HepG2 (cell line): ENCODE measurements at regions not wholly inside any gene's neighbourhood (a gene's known extent, or its start where the extent isn't known, plus 50 kb on each side); places are given as distances from the start of the nearest gene placed in this dataset.

Source experiments
- ATAC-seq: fragments of 200-7000 bp; cut with Tn5 transposase; 3 replicates; pipeline ENCODE4 v1.9.1; 2020; ENCODE audit warnings: mild to moderate bottlenecking, moderate library complexity
- BruUV-seq: library from RNA; stranded (reverse); fragments of 400-500 nt; replicated peaks from 2 replicates; lab custom pipeline; 2021; lab: Mats Ljungman, UMichigan
- CTCF ChIA-PET: fragments of 300-600 bp; formaldehyde crosslinking; extraction: SDS; loops from one replicate; lab custom pipeline; 2021; ENCODE audit warnings: low total read pairs, inconsistent platforms, low intra/inter-chr PET ratio; lab: Yijun Ruan, JAX
- POLR2A ChIA-PET: fragments of 350-600 bp; sonication (Branson Sonifier 250); formaldehyde crosslinking; loops from one replicate; lab custom pipeline; 2020; ENCODE audit warnings: antibody characterized with exemption, inconsistent platforms; lab: Yijun Ruan, JAX
- DNase-seq: peaks from one replicate; pipeline ENCODE4 v3.0.0-alpha.2; 2015; ENCODE audit warnings: low spot score
- FAIRE-seq: peaks from 3 replicates; lab custom pipeline; 2011; peaks lifted over from hg19 to GRCh38; lab: Jason Lieb, UNC
- H2AFZ ChIP-seq: one replicate; pipeline ENCODE4 v1.6.1; 2011; ENCODE audit warnings: low read length, inconsistent platforms
- H3K27ac ChIP-seq: fragments of 300-600 bp; 3 replicates; pipeline ENCODE4 v1.8.0; 2011; ENCODE audit warnings: mixed run types, mild to moderate bottlenecking, mixed read lengths, low read length, inconsistent platforms; ENCODE audit not compliant: insufficient read depth; ENCODE audit errors: extremely low read length
- H3K27me3 ChIP-seq, 2 experiments: fragments of 200-600 bp in 1 of 2; 2 replicates in 1 of 2; 3 replicates in 1 of 2; pipeline versions ENCODE4 v1.6.0 to v1.8.0; 2011; ENCODE audit warnings: low read length in 2 of 2, mild to moderate bottlenecking in 2 of 2, moderate library complexity in 2 of 2, inconsistent platforms in 1 of 2; ENCODE audit not compliant: insufficient read depth in 2 of 2, control insufficient read depth in 1 of 2
- H3K36me3 ChIP-seq, 2 experiments: fragments of 200-600 bp in 1 of 2; replicated peaks in 1 of 2; 2 replicates in 1 of 2; 3 replicates in 1 of 2; pipeline versions ENCODE4 v1.5.1 to v1.8.0; 2011; ENCODE audit warnings: low read length in 2 of 2, inconsistent platforms in 1 of 2; ENCODE audit not compliant: insufficient read depth in 2 of 2, control insufficient read depth in 1 of 2
- H3K4me1 ChIP-seq: 2 replicates; pipeline ENCODE4 v1.5.1; 2012; ENCODE audit warnings: low read length, inconsistent platforms; ENCODE audit not compliant: insufficient read depth
- H3K4me2 ChIP-seq: 2 replicates; pipeline ENCODE4 v1.6.0; 2011; ENCODE audit warnings: low read depth, low read length, inconsistent platforms
- H3K4me3 ChIP-seq, 3 experiments: fragments of 200-600 bp in 1 of 3; sonication (generic), shearing (Covaris generic) in 1 of 3; replicated peaks in 1 of 3; 2 replicates each; pipeline ENCODE4 v1.5.1; 2011 to 2016; ENCODE audit warnings: low read length in 3 of 3, inconsistent platforms in 2 of 3, low read depth in 2 of 3, mild to moderate bottlenecking in 2 of 3, control low read depth in 1 of 3, mixed read lengths in 1 of 3; ENCODE audit not compliant: insufficient read depth in 1 of 3
- H3K79me2 ChIP-seq: one replicate; pipeline ENCODE4 v1.6.1; 2011; ENCODE audit warnings: low read length, inconsistent platforms; ENCODE audit not compliant: insufficient read depth
- H3K9ac ChIP-seq: 2 replicates; pipeline ENCODE4 v1.6.0; 2011; ENCODE audit warnings: mild to moderate bottlenecking, low read depth, low read length, inconsistent platforms; ENCODE audit not compliant: insufficient read depth
- H3K9me3 ChIP-seq: 2 replicates; pipeline ENCODE4 v1.5.1; 2012; ENCODE audit warnings: mild to moderate bottlenecking, low read length
- H4K20me1 ChIP-seq: 2 replicates; pipeline ENCODE4 v1.6.0; 2011; ENCODE audit warnings: inconsistent platforms, mild to moderate bottlenecking, low read length, moderate library complexity; ENCODE audit not compliant: insufficient read depth
- BCLAF1 ChIP-seq: fragments of 450-650 bp; IDR thresholded peaks from 2 replicates; pipeline ENCODE4 v1.6.1; 2017; ENCODE audit warnings: mild to moderate bottlenecking
- BHLHE40 ChIP-seq: IDR thresholded peaks from 2 replicates; pipeline ENCODE4 v1.6.1; 2011; ENCODE audit warnings: low read length, improper control_type of control experiment
- CEBPB ChIP-seq: IDR thresholded peaks from 2 replicates; pipeline ENCODE4 v1.6.1; 2011; ENCODE audit warnings: low read depth, low read length, improper control_type of control experiment, borderline replicate concordance
- CEBPG ChIP-seq: IDR thresholded peaks from 2 replicates; pipeline ENCODE4 v1.6.1; 2016
- FOSL2 ChIP-seq: sonication (generic); formaldehyde crosslinking; IDR thresholded peaks from 2 replicates; pipeline ENCODE4 v1.4.0; 2020; ENCODE audit warnings: missing genetic modification reagents
- FOXK2 ChIP-seq: fragments of 450-650 bp; IDR thresholded peaks from 2 replicates; pipeline ENCODE4 v1.6.1; 2016
- HMGA1 ChIP-seq: sonication (generic); formaldehyde crosslinking; conservative IDR thresholded peaks from 2 replicates; pipeline ENCODE4 v1.4.0; 2020; ENCODE audit warnings: missing genetic modification reagents
- KLF6 ChIP-seq: IDR thresholded peaks from 2 replicates; pipeline ENCODE4 v1.8.0; 2016; ENCODE audit warnings: missing biosample characterization, missing genetic modification reagents
- MED8 ChIP-seq: sonication (generic); formaldehyde crosslinking; IDR thresholded peaks from 2 replicates; pipeline ENCODE4 v1.8.1; 2023; ENCODE audit warnings: mild to moderate bottlenecking, missing genetic modification reagents; ENCODE audit not compliant: insufficient replicate concordance
- MYNN ChIP-seq: sonication (generic); formaldehyde crosslinking; IDR thresholded peaks from 2 replicates; pipeline ENCODE4 v1.4.0; 2020; ENCODE audit warnings: mild to moderate bottlenecking, low read depth, missing genetic modification reagents
- PAX8 ChIP-seq: sonication (generic); formaldehyde crosslinking; IDR thresholded peaks from 2 replicates; pipeline ENCODE4 v1.8.0; 2022; ENCODE audit warnings: mild to moderate bottlenecking, missing genetic modification reagents, borderline replicate concordance
- RAD51 ChIP-seq: fragments of 450-650 bp; IDR thresholded peaks from 2 replicates; pipeline ENCODE4 v1.6.1; 2016; ENCODE audit warnings: borderline replicate concordance
- SIN3A ChIP-seq: IDR thresholded peaks from 2 replicates; pipeline ENCODE4 v1.6.1; 2011; ENCODE audit warnings: low read depth, mild to moderate bottlenecking, control low read depth, low read length, borderline replicate concordance
- SKIL ChIP-seq: sonication (generic); formaldehyde crosslinking; IDR thresholded peaks from 2 replicates; pipeline ENCODE4 v1.8.0; 2022; ENCODE audit warnings: missing genetic modification reagents, mild to moderate bottlenecking, moderate library complexity, borderline replicate concordance
- TOE1 ChIP-seq: sonication (generic); formaldehyde crosslinking; IDR thresholded peaks from 2 replicates; pipeline ENCODE4 v1.4.0; 2020; ENCODE audit warnings: mild to moderate bottlenecking, missing genetic modification reagents
- ZNF331 ChIP-seq: sonication (generic); formaldehyde crosslinking; IDR thresholded peaks from 2 replicates; pipeline ENCODE4 v1.4.0; 2020; ENCODE audit warnings: missing genetic modification reagents
- ZNF414 ChIP-seq: sonication (generic); formaldehyde crosslinking; IDR thresholded peaks from 2 replicates; pipeline ENCODE4 v1.5.0; 2020; ENCODE audit warnings: missing genetic modification reagents
- ZNF644 ChIP-seq: IDR thresholded peaks from 2 replicates; pipeline ENCODE4 v1.6.1; 2016; ENCODE audit warnings: low read depth
- WGBS: methylation state at CpG from one replicate; pipeline ENCODE4 v1.1.6; 2017; ENCODE audit warnings: low lambda C conversion rate; 5-methylcytosine and 5-hydroxymethylcytosine counted together
- in situ Hi-C: cut with HindIII; loops from 2 replicates; pipeline ENCODE4 v1.10.0; 2017; ENCODE audit warnings: low pct_unique_long_range_greater_than_20kb; ENCODE audit not compliant: extremely low pct_ligation_motif_present
- intact Hi-C: fragments of 100-400 bp; cut with micrococcal nuclease; formaldehyde crosslinking; loops from one replicate; pipeline ENCODE4 v1.10.0; 2022; ENCODE audit not compliant: unreplicated experiment

DNA sequence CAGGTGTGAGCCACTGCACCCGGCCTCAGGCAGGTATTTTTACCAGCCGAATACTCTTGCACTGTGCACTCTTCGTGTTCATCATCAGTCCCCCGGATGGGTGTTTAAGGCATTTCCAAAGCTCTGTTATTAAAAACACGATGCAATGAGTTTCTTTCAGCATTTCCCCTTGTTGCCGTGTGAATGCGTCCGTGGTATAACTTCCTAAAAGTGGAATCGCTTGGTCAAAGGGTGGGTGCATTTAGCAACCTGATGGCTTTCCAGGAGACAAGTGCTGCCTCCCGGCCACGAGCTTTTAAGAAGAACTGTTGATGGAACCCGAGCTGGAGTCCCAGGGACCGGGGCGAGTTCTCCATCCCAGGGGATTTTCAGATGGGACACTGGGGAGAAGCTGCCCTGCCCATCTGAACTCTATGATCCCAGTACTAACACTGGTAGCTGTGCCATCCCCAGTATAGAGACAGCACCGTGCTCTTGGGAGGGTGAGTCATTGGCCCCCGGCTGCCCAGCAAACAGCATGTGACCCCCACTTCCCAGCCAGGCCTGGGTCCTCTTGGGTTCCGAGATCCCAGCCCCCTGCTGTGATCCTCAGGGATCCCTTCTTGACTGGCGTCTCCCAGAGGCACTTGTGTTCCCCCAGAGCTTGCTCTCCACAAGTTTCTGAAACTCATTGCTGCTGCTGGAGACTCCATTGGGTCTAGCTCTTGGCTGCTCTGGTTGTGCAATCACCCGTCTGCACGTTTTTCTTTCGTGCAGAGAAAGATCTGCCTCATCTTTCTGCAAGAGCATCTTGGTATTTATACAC is 169.5 kb upstream of the IER5L start:
- H3K36me3 ChIP-seq = no peaks in the 10 kb centered on the region
- no peaks in the 10 kb centered on the region for H3K9me3 ChIP-seq
- H4K20me1 ChIP-seq = no peaks in the 10 kb centered on the region
- no peak overlapping the region for H2AFZ ChIP-seq
- FAIRE-seq (no peak), DNase-seq (no peak), ATAC-seq (no peak)
- no peaks in the 10 kb centered on the region for H3K79me2 ChIP-seq
- peaks cover 64% of the 10 kb centered on the region for H3K4me1 ChIP-seq
- POLR2A ChIA-PET = no interaction called here
- H3K4me2 ChIP-seq = peak overlapping the region; percentile 29; the same call in 1 of the 2 replicates
- CTCF ChIA-PET = no interaction called here
- BruUV-seq = no TSS peak
- intact Hi-C loops (loop anchor here (10.0 kb wide), 2 partner anchors 93 to 173 kb away; partner anchors contain the start of gene IER5L), in situ Hi-C loops (no loop called here)
- H3K27ac ChIP-seq = no peak overlapping the region
- WGBS = 74% methylated on average over 20 of the region's 21 CpGs
- peaks cover 1 to 2% of the 10 kb centered on the region in 2 experiments; a peak in 1 of 5 replicates for H3K27me3 ChIP-seq
- no peak overlapping the region for H3K9ac ChIP-seq
- no peak overlapping the region for H3K4me3 ChIP-seq
- TF ChIP-seq FOXK2 = no peak
- peak; percentile 57; the same call in 1 of the 2 replicates for TF ChIP-seq ZNF644 (CRISPR knock-in tag)
- no peak for TF ChIP-seq MED8
- no peak for TF ChIP-seq TOE1
- no peak for TF ChIP-seq ZNF414
- TF ChIP-seq SKIL = no peak
- TF ChIP-seq FOSL2 (CRISPR knock-in tag) = peak; percentile 76
- no peak for TF ChIP-seq SIN3A
- no peak for TF ChIP-seq PAX8
- no peak for TF ChIP-seq KLF6 (CRISPR knock-in tag)
- peak; percentile 62 for TF ChIP-seq BHLHE40
- TF ChIP-seq CEBPG (CRISPR knock-in tag) = peak; percentile 89
- peak; percentile 91 for TF ChIP-seq CEBPB
- no peak for TF ChIP-seq HMGA1 (CRISPR knock-in tag)
- TF ChIP-seq MYNN (CRISPR knock-in tag) = no peak
- TF ChIP-seq RAD51 = no peak
- no peak for TF ChIP-seq BCLAF1
- no peak for TF ChIP-seq ZNF331 (CRISPR knock-in tag)
